Retinal pigment epithelial cell (primary cell): ENCODE measurements at regions not wholly inside any gene's neighbourhood (a gene's known extent, or its start where the extent isn't known, plus 50 kb on each side); places are given as distances from the start of the nearest gene placed in this dataset.
"Not testable (repeated sequence)": the region's sequence is repeated elsewhere in the genome, so short reads cannot be mapped to it uniquely, and the experiment has no call there.

Experiments used
- DNase-seq: peaks from one replicate; pipeline ENCODE4 v3.0.0-alpha.2; 2010; ENCODE audit warnings: low read depth
- H3K4me3 ChIP-seq: 2 replicates; pipeline ENCODE4 v1.5.1; 2011; ENCODE audit warnings: mild to moderate bottlenecking, low read length, control low read depth, moderate library complexity
- CTCF ChIP-seq: conservative IDR thresholded peaks from 2 replicates; pipeline ENCODE4 v1.5.1; 2011; ENCODE audit warnings: low read depth, low read length, control low read depth, inconsistent platforms

- no peak for TF ChIP-seq CTCF
- no peak for DNase-seq
- H3K4me3 ChIP-seq = no peak overlapping the region
Observed at GRCh38 chr11:129743112-129743815, 72.4 kb upstream of the TMEM45B start.

GRCh38 chr11:129747071-129747470 lies 68.6 kb upstream of the TMEM45B start:
- DNase-seq = no peak
- no peak for TF ChIP-seq CTCF
- H3K4me3 ChIP-seq = no peak overlapping the region

GRCh38 chr11:129749141-129749540 lies 66.5 kb upstream of the TMEM45B start:
- no peak overlapping the region for H3K4me3 ChIP-seq
- no peak for TF ChIP-seq CTCF
- DNase-seq = no peak

- peak overlapping the region; percentile 19 for H3K4me3 ChIP-seq
- peak; percentile 16 for DNase-seq
- TF ChIP-seq CTCF = peak; percentile 81
Observed at GRCh38 chr11:129750343-129751292, 65.0 kb upstream of the TMEM45B start.

- DNase-seq = no peak
- H3K4me3 ChIP-seq = no peak overlapping the region
- no peak for TF ChIP-seq CTCF
Observed at GRCh38 chr11:129751511-129751910, 64.1 kb upstream of the TMEM45B start.

GRCh38 chr11:129763569-129763968 lies 52.1 kb upstream of the TMEM45B start:
- DNase-seq, H3K4me3 ChIP-seq: not testable (repeated sequence)

- DNase-seq, H3K4me3 ChIP-seq: not testable (repeated sequence)
Observed at GRCh38 chr11:129764204-129764603, 51.4 kb upstream of the TMEM45B start.
